NCI-H146 treated with DMSO at 0.1 percent for 48 hours (cell line): ENCODE measurements at regions not wholly inside any gene's neighbourhood (a gene's known extent, or its start where the extent isn't known, plus 50 kb on each side); places are given as distances from the start of the nearest gene placed in this dataset.

Experiments used
- DNase-seq: peaks from one replicate; lab custom pipeline; 2025; ENCODE audit not compliant: unreplicated experiment; lab: John Stamatoyannopoulos, UW

GRCh38 chr14:98163873-98164272, 1108.1 kb downstream of the BCL11B start:
- DNase-seq = no peak

GRCh38 chr14:98165976-98166375, 1106.0 kb downstream of the BCL11B start:
- no peak for DNase-seq

- DNase-seq = no peak
Observed at GRCh38 chr14:98167275-98167674, 1104.7 kb downstream of the BCL11B start.

- no peak for DNase-seq
Observed at GRCh38 chr14:98167705-98168104, 1104.3 kb downstream of the BCL11B start.

- no peak for DNase-seq
Observed at GRCh38 chr14:98168211-98168985, 1103.6 kb downstream of the BCL11B start.

- DNase-seq = no peak
Observed at GRCh38 chr14:98169170-98169587, 1102.8 kb downstream of the BCL11B start.

GRCh38 chr14:98170575-98170974, 1101.4 kb downstream of the BCL11B start:
- DNase-seq = no peak

GRCh38 chr14:98171654-98172053, 1100.3 kb downstream of the BCL11B start:
- DNase-seq = no peak

GRCh38 chr14:98172243-98172778, 1099.7 kb downstream of the BCL11B start:
- DNase-seq = no peak

- DNase-seq = no peak
Observed at GRCh38 chr14:98173305-98173704, 1098.7 kb downstream of the BCL11B start.

- DNase-seq = no peak
Observed at GRCh38 chr14:98174041-98174440, 1098.0 kb downstream of the BCL11B start.

GRCh38 chr14:98175436-98175835, 1096.6 kb downstream of the BCL11B start:
- DNase-seq = no peak

- no peak for DNase-seq
Observed at GRCh38 chr14:98175881-98176280, 1096.1 kb downstream of the BCL11B start.

GRCh38 chr14:98176892-98177291, 1095.1 kb downstream of the BCL11B start:
- no peak for DNase-seq

GRCh38 chr14:98177551-98177950, 1094.4 kb downstream of the BCL11B start:
- DNase-seq = no peak

GRCh38 chr14:98181241-98181640, 1090.8 kb downstream of the BCL11B start:
- DNase-seq = no peak

GRCh38 chr14:98181768-98182167, 1090.2 kb downstream of the BCL11B start:
- DNase-seq = no peak

GRCh38 chr14:98182393-98183055, 1089.5 kb downstream of the BCL11B start:
- DNase-seq = no peak

GRCh38 chr14:98183556-98183955, 1088.4 kb downstream of the BCL11B start:
- no peak for DNase-seq

GRCh38 chr14:98184457-98184856, 1087.5 kb downstream of the BCL11B start:
- no peak for DNase-seq

GRCh38 chr14:98185036-98185435, 1087.0 kb downstream of the BCL11B start:
- no peak for DNase-seq

- no peak for DNase-seq
Observed at GRCh38 chr14:98186140-98186539, 1085.9 kb downstream of the BCL11B start.
